ENCODE measurements at regions not wholly inside any gene's neighbourhood (a gene's known extent, or its start where the extent isn't known, plus 50 kb on each side); places are given as distances from the start of the nearest gene placed in this dataset.
"Not testable (repeated sequence)": the region's sequence is repeated elsewhere in the genome, so short reads cannot be mapped to it uniquely, and the experiment has no call there.

- DNase-seq = no peak
- Histone ChIP-seq H3K9me3 (no peaks in the 10 kb centered on the region), H3K36me3 (no peaks in the 10 kb centered on the region), H3K4me1 (no peaks in the 10 kb centered on the region), H3K27ac (no peak overlapping the region), H3K4me3 (no peak overlapping the region), H3K27me3 (no peaks in the 10 kb centered on the region)
- 88 to 91% methylated on average over 2 of the region's 2 CpGs for WGBS, 2 donors
- TF ChIP-seq EP300 (IDR thresholded peaks at IDR 0.05) (no peak), CTCF (IDR thresholded peaks at IDR 0.05) (no peak), POLR2AphosphoS5 (IDR thresholded peaks at IDR 0.05) (no peak), POLR2A (IDR thresholded peaks at IDR 0.05) (no peak)
- ATAC-seq (ENCODE audit: low FRiP score in 2 of 2) = no peak
Measured at GRCh38 chr4:91729851-91730250, 573.9 kb upstream of the GRID2 start.

GRCh38 chr4:91734682-91735081, 569.1 kb upstream of the GRID2 start:
- Histone ChIP-seq H3K4me1 (no peaks in the 10 kb centered on the region), H3K9me3 (no peaks in the 10 kb centered on the region), H3K27ac (no peak overlapping the region), H3K27me3 (no peaks in the 10 kb centered on the region), H3K4me3 (no peak overlapping the region), H3K36me3 (no peaks in the 10 kb centered on the region)
- ATAC-seq (ENCODE audit: low FRiP score in 2 of 2) (no peak), DNase-seq (no peak)
- no peak for TF ChIP-seq POLR2A (IDR thresholded peaks at IDR 0.05)
- TF ChIP-seq CTCF (IDR thresholded peaks at IDR 0.05) = no peak
- TF ChIP-seq EP300 (IDR thresholded peaks at IDR 0.05) = no peak
- TF ChIP-seq POLR2AphosphoS5 (IDR thresholded peaks at IDR 0.05) = no peak
- WGBS, 2 donors = 74 to 82% methylated on average over 1 of the region's 1 CpG

GRCh38 chr4:91738831-91739230, 564.9 kb upstream of the GRID2 start:
- not testable (repeated sequence) for DNase-seq; H3K27ac ChIP-seq; H3K4me3 ChIP-seq; H3K36me3 ChIP-seq; H3K27me3 ChIP-seq; ATAC-seq (ENCODE audit: low FRiP score in 2 of 2); H3K4me1 ChIP-seq; H3K9me3 ChIP-seq

- Histone ChIP-seq H3K27me3 (no peaks in the 10 kb centered on the region), H3K9me3 (no peaks in the 10 kb centered on the region), H3K36me3 (no peaks in the 10 kb centered on the region), H3K27ac (no peak overlapping the region), H3K4me1 (no peaks in the 10 kb centered on the region), H3K4me3 (no peak overlapping the region)
- no peak for DNase-seq
- WGBS, 2 donors = 93 to 100% methylated on average over 1 to 3 of the region's 3 CpGs
- no peak for ATAC-seq (ENCODE audit: low FRiP score in 2 of 2)
- TF ChIP-seq CTCF (IDR thresholded peaks at IDR 0.05) = no peak
- no peak for TF ChIP-seq POLR2AphosphoS5 (IDR thresholded peaks at IDR 0.05)
- TF ChIP-seq POLR2A (IDR thresholded peaks at IDR 0.05) = no peak
- TF ChIP-seq EP300 (IDR thresholded peaks at IDR 0.05) = no peak
Measured at GRCh38 chr4:91746551-91746950, 557.2 kb upstream of the GRID2 start.

- no peaks in the 10 kb centered on the region for H3K4me1 ChIP-seq
- H3K27ac ChIP-seq = no peak overlapping the region
- 77 to 78% methylated on average over 1 of the region's 1 CpG for WGBS, 2 donors
- no peaks in the 10 kb centered on the region for H3K9me3 ChIP-seq
- no peak for ATAC-seq (ENCODE audit: low FRiP score in 2 of 2)
- H3K36me3 ChIP-seq = no peaks in the 10 kb centered on the region
- H3K4me3 ChIP-seq = no peak overlapping the region
- TF ChIP-seq POLR2A (IDR thresholded peaks at IDR 0.05) (no peak), POLR2AphosphoS5 (IDR thresholded peaks at IDR 0.05) (no peak), EP300 (IDR thresholded peaks at IDR 0.05) (no peak), CTCF (IDR thresholded peaks at IDR 0.05) (no peak)
- H3K27me3 ChIP-seq = no peaks in the 10 kb centered on the region
- DNase-seq = no peak
Measured at GRCh38 chr4:91751961-91752360, 551.8 kb upstream of the GRID2 start.
